Gastrocnemius medialis (tissue), 4 donors: ENCODE measurements at regions not wholly inside any gene's neighbourhood (a gene's known extent, or its start where the extent isn't known, plus 50 kb on each side); places are given as distances from the start of the nearest gene placed in this dataset.

Source experiments
- ATAC-seq, 2 donors: fragments of 150-250 bp; one replicate each; pipeline ENCODE4 v1.9.1; 2016
- DNase-seq, 2 donors: peaks; one replicate each; pipeline ENCODE4 v3.0.0-alpha.2; 2019
- H3K27ac ChIP-seq, 4 donors: fragments of 200-600 bp; sonication (generic); 1 replicate in 1 of 4; 2 replicates in 3 of 4; pipeline ENCODE4 v1.5.1; 2016 to 2018; ENCODE audit warnings: mild to moderate bottlenecking in 2 of 4, moderate library complexity in 1 of 4
- H3K27me3 ChIP-seq, 3 donors: fragments of 200-600 bp; sonication (generic) in 2 of 3; 1 replicate in 1 of 3; 2 replicates in 2 of 3; pipeline versions ENCODE4 v1.5.1 to v1.6.0; 2016 to 2019; ENCODE audit warnings: mild to moderate bottlenecking in 1 of 3, moderate library complexity in 1 of 3
- H3K36me3 ChIP-seq, 2 donors: fragments of 200-600 bp; sonication (generic) in 1 of 2; one replicate each; pipeline ENCODE4 v1.5.1; 2017 to 2018
- H3K4me1 ChIP-seq, 2 donors: fragments of 200-600 bp; sonication (generic) in 1 of 2; one replicate each; pipeline ENCODE4 v1.5.1; 2016 to 2017; ENCODE audit warnings: mild to moderate bottlenecking in 2 of 2
- H3K4me3 ChIP-seq, 4 donors: fragments of 200-600 bp; sonication (generic) in 3 of 4; 1 replicate in 1 of 4; 2 replicates in 3 of 4; pipeline ENCODE4 v1.5.1; 2016 to 2019; ENCODE audit warnings: mild to moderate bottlenecking in 2 of 4
- H3K9me3 ChIP-seq, 3 donors: fragments of 200-600 bp; sonication (generic) in 2 of 3; 1 replicate in 1 of 3; 2 replicates in 2 of 3; pipeline ENCODE4 v1.5.1; 2016 to 2019
- POLR2A ChIP-seq, 2 donors: fragments of 450-650 bp; IDR thresholded peaks; one replicate each; pipeline ENCODE4 v1.6.1; 2017; ENCODE audit warnings: antibody characterized with exemption in 2 of 2, mild to moderate bottlenecking in 2 of 2, moderate library complexity in 2 of 2
- in situ Hi-C, 4 donors: fragments of 200-750 bp; cut with MboI; loops; one replicate each; pipeline versions ENCODE4 v1.15.0 to v1.8.0; 2017; ENCODE audit warnings: low sequenced_read_pairs in 4 of 4
- intact Hi-C: fragments of 100-400 bp; cut with DNase I; formaldehyde crosslinking; loops from one replicate; pipeline ENCODE4 v1.15.1; 2023; ENCODE audit warnings: low total_unique reads
- TF ChIP-seq, protein P1 (sequence below), 5 experiments: fragments of 450-650 bp in 3 of 5; fragments of 200-600 bp in 2 of 5; sonication (generic) in 2 of 5; IDR thresholded peaks in 4 of 5; conservative IDR thresholded peaks in 1 of 5; 1 replicate in 4 of 5; 2 replicates in 1 of 5; pipeline ENCODE4 v1.5.1; 2016 to 2019; ENCODE audit warnings: antibody characterized with exemption in 5 of 5, mild to moderate bottlenecking in 3 of 5, moderate library complexity in 3 of 5

GRCh38 chr13:97114651-97115050 is 107.5 kb upstream of the MBNL2 start:
- no peak overlapping the region for H3K4me3 ChIP-seq
- H3K36me3 ChIP-seq = no peaks in the 10 kb centered on the region
- intact Hi-C loops = loop anchor here (5.0 kb wide), 1 partner anchor 318 kb away; the partner anchor contains the start of gene RAP2A
- no peaks in the 10 kb centered on the region for H3K9me3 ChIP-seq
- in situ Hi-C loops = loop anchor here in 3 of 4 donors (5.0 to 10.0 kb wide), 4 partner anchors 100 to 240 kb away; no protein-coding TSS in a partner anchor
- peaks cover 22 to 37% of the 10 kb centered on the region in 2 donors for H3K4me1 ChIP-seq
- H3K27ac ChIP-seq = peak overlapping the region; percentile 31 to 72 (median 72)
- no peak for TF ChIP-seq POLR2A (IDR thresholded peaks at IDR 0.05)
- TF ChIP-seq, protein P1, sequence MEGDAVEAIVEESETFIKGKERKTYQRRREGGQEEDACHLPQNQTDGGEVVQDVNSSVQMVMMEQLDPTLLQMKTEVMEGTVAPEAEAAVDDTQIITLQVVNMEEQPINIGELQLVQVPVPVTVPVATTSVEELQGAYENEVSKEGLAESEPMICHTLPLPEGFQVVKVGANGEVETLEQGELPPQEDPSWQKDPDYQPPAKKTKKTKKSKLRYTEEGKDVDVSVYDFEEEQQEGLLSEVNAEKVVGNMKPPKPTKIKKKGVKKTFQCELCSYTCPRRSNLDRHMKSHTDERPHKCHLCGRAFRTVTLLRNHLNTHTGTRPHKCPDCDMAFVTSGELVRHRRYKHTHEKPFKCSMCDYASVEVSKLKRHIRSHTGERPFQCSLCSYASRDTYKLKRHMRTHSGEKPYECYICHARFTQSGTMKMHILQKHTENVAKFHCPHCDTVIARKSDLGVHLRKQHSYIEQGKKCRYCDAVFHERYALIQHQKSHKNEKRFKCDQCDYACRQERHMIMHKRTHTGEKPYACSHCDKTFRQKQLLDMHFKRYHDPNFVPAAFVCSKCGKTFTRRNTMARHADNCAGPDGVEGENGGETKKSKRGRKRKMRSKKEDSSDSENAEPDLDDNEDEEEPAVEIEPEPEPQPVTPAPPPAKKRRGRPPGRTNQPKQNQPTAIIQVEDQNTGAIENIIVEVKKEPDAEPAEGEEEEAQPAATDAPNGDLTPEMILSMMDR (IDR thresholded peaks at IDR 0.05 in 4 of 5, conservative IDR thresholded peaks at IDR 0.05 in 1 of 5) = no peak
- ATAC-seq (no peak), DNase-seq (no peak)
- H3K27me3 ChIP-seq = no peaks in the 10 kb centered on the region

DNA sequence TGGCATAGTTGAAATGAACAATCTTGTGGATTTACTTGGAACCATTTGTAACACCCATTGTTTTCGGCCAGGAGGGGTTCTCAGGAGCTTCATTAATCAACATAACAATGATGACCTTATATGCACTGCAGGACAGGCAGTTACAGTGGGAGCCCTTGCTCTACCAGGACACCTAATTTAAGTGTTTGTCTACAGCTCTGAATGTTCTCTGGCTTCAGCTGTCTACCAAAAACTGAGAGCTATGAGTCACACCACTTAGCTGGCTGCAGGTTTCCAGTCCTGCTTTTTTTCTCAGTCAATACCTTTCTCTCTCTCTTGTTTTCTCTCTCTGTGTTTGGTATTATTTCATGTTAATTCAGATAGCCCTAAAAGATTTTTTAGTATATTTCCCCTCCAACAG is 105.4 kb upstream of the MBNL2 start:
- H3K36me3 ChIP-seq = no peaks in the 10 kb centered on the region
- H3K27me3 ChIP-seq = no peaks in the 10 kb centered on the region
- H3K4me1 ChIP-seq = peaks cover 22 to 34% of the 10 kb centered on the region in 2 donors
- intact Hi-C loops (no loop called here), in situ Hi-C loops (loop anchor here in 2 of 4 donors (10.0 kb wide), 2 partner anchors 98 to 238 kb away; no protein-coding TSS in a partner anchor)
- peak overlapping the region; percentile 61 to 72 (median 72) for H3K27ac ChIP-seq
- ATAC-seq (peak; percentile 94 to 97), DNase-seq (peak; percentile 40 to 45)
- H3K4me3 ChIP-seq = no peak overlapping the region
- no peaks in the 10 kb centered on the region for H3K9me3 ChIP-seq
- no peak for TF ChIP-seq POLR2A (IDR thresholded peaks at IDR 0.05)
- TF ChIP-seq, protein P1 (IDR thresholded peaks at IDR 0.05 in 4 of 5, conservative IDR thresholded peaks at IDR 0.05 in 1 of 5) = no peak

GRCh38 chr13:97117388-97117910 is 104.7 kb upstream of the MBNL2 start:
- no peak for DNase-seq
- H3K9me3 ChIP-seq = no peaks in the 10 kb centered on the region
- in situ Hi-C loops (loop anchor here in 2 of 4 donors (10.0 kb wide), 2 partner anchors 97 to 237 kb away; no protein-coding TSS in a partner anchor), intact Hi-C loops (no loop called here)
- H3K4me1 ChIP-seq = peaks cover 26 to 41% of the 10 kb centered on the region in 2 donors
- no peaks in the 10 kb centered on the region for H3K36me3 ChIP-seq
- ATAC-seq = no peak
- peak overlapping the region in 3 of 4 donors; percentile 72 for H3K27ac ChIP-seq
- no peak overlapping the region for H3K4me3 ChIP-seq
- TF ChIP-seq, protein P1 (IDR thresholded peaks at IDR 0.05 in 4 of 5, conservative IDR thresholded peaks at IDR 0.05 in 1 of 5) = no peak
- TF ChIP-seq POLR2A (IDR thresholded peaks at IDR 0.05) = no peak
- no peaks in the 10 kb centered on the region for H3K27me3 ChIP-seq

DNA sequence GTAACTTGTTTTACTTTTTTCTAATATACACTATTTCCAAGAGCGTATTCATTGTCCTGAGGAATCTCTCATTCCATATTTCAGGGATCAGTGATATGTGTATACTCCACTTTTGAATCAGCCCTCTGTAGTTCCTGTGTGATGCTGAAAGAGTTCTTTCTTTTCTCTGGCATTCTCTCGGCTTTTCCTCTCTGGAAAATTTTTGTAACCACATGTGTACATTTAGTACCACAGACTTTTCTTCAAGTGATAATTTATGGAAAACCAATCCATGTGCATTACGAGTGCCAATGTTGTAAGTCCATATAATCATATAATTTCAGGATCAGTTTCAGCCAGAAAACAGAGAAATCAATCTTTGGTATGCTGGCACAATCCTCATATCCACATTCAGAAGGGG is 102.2 kb upstream of the MBNL2 start:
- no peaks in the 10 kb centered on the region for H3K9me3 ChIP-seq
- intact Hi-C loops = no loop called here
- no peaks in the 10 kb centered on the region for H3K27me3 ChIP-seq
- no peak for ATAC-seq
- DNase-seq = no peak
- TF ChIP-seq, protein P1 (IDR thresholded peaks at IDR 0.05 in 4 of 5, conservative IDR thresholded peaks at IDR 0.05 in 1 of 5) = no peak
- no peak for TF ChIP-seq POLR2A (IDR thresholded peaks at IDR 0.05)
- no peak overlapping the region for H3K27ac ChIP-seq
- no peaks in the 10 kb centered on the region for H3K36me3 ChIP-seq
- H3K4me3 ChIP-seq = no peak overlapping the region
- in situ Hi-C loops = loop anchor here (10.0 kb wide), 4 partner anchors 85 to 235 kb away; no protein-coding TSS in a partner anchor
- peaks cover 33 to 51% of the 10 kb centered on the region in 2 donors for H3K4me1 ChIP-seq
